HepG2 (cell line): ENCODE measurements at regions not wholly inside any gene's neighbourhood (a gene's known extent, or its start where the extent isn't known, plus 50 kb on each side); places are given as distances from the start of the nearest gene placed in this dataset.

Experiments used
- ATAC-seq: fragments of 200-7000 bp; cut with Tn5 transposase; 3 replicates; pipeline ENCODE4 v1.9.1; 2020; ENCODE audit warnings: mild to moderate bottlenecking, moderate library complexity
- BruUV-seq: library from RNA; stranded (reverse); fragments of 400-500 nt; replicated peaks from 2 replicates; lab custom pipeline; 2021; lab: Mats Ljungman, UMichigan
- CTCF ChIA-PET: fragments of 300-600 bp; formaldehyde crosslinking; extraction: SDS; loops from one replicate; lab custom pipeline; 2021; ENCODE audit warnings: low total read pairs, inconsistent platforms, low intra/inter-chr PET ratio; lab: Yijun Ruan, JAX
- POLR2A ChIA-PET: fragments of 350-600 bp; sonication (Branson Sonifier 250); formaldehyde crosslinking; loops from one replicate; lab custom pipeline; 2020; ENCODE audit warnings: antibody characterized with exemption, inconsistent platforms; lab: Yijun Ruan, JAX
- DNase-seq: peaks from one replicate; pipeline ENCODE4 v3.0.0-alpha.2; 2015; ENCODE audit warnings: low spot score
- FAIRE-seq: peaks from 3 replicates; lab custom pipeline; 2011; peaks lifted over from hg19 to GRCh38; lab: Jason Lieb, UNC
- H2AFZ ChIP-seq: one replicate; pipeline ENCODE4 v1.6.1; 2011; ENCODE audit warnings: low read length, inconsistent platforms
- H3K27ac ChIP-seq: fragments of 300-600 bp; 3 replicates; pipeline ENCODE4 v1.8.0; 2011; ENCODE audit warnings: mixed run types, mild to moderate bottlenecking, mixed read lengths, low read length, inconsistent platforms; ENCODE audit not compliant: insufficient read depth; ENCODE audit errors: extremely low read length
- H3K27me3 ChIP-seq, 2 experiments: fragments of 200-600 bp in 1 of 2; 2 replicates in 1 of 2; 3 replicates in 1 of 2; pipeline versions ENCODE4 v1.6.0 to v1.8.0; 2011; ENCODE audit warnings: low read length in 2 of 2, mild to moderate bottlenecking in 2 of 2, moderate library complexity in 2 of 2, inconsistent platforms in 1 of 2; ENCODE audit not compliant: insufficient read depth in 2 of 2, control insufficient read depth in 1 of 2
- H3K36me3 ChIP-seq, 2 experiments: fragments of 200-600 bp in 1 of 2; replicated peaks in 1 of 2; 2 replicates in 1 of 2; 3 replicates in 1 of 2; pipeline versions ENCODE4 v1.5.1 to v1.8.0; 2011; ENCODE audit warnings: low read length in 2 of 2, inconsistent platforms in 1 of 2; ENCODE audit not compliant: insufficient read depth in 2 of 2, control insufficient read depth in 1 of 2
- H3K4me1 ChIP-seq: 2 replicates; pipeline ENCODE4 v1.5.1; 2012; ENCODE audit warnings: low read length, inconsistent platforms; ENCODE audit not compliant: insufficient read depth
- H3K4me2 ChIP-seq: 2 replicates; pipeline ENCODE4 v1.6.0; 2011; ENCODE audit warnings: low read depth, low read length, inconsistent platforms
- H3K4me3 ChIP-seq, 3 experiments: fragments of 200-600 bp in 1 of 3; sonication (generic), shearing (Covaris generic) in 1 of 3; replicated peaks in 1 of 3; 2 replicates each; pipeline ENCODE4 v1.5.1; 2011 to 2016; ENCODE audit warnings: low read length in 3 of 3, inconsistent platforms in 2 of 3, low read depth in 2 of 3, mild to moderate bottlenecking in 2 of 3, control low read depth in 1 of 3, mixed read lengths in 1 of 3; ENCODE audit not compliant: insufficient read depth in 1 of 3
- H3K79me2 ChIP-seq: one replicate; pipeline ENCODE4 v1.6.1; 2011; ENCODE audit warnings: low read length, inconsistent platforms; ENCODE audit not compliant: insufficient read depth
- H3K9ac ChIP-seq: 2 replicates; pipeline ENCODE4 v1.6.0; 2011; ENCODE audit warnings: mild to moderate bottlenecking, low read depth, low read length, inconsistent platforms; ENCODE audit not compliant: insufficient read depth
- H3K9me3 ChIP-seq: 2 replicates; pipeline ENCODE4 v1.5.1; 2012; ENCODE audit warnings: mild to moderate bottlenecking, low read length
- H4K20me1 ChIP-seq: 2 replicates; pipeline ENCODE4 v1.6.0; 2011; ENCODE audit warnings: inconsistent platforms, mild to moderate bottlenecking, low read length, moderate library complexity; ENCODE audit not compliant: insufficient read depth
- ZKSCAN5 ChIP-seq: sonication (generic); formaldehyde crosslinking; IDR thresholded peaks from 2 replicates; pipeline ENCODE4 v1.5.1; 2020; ENCODE audit warnings: mild to moderate bottlenecking, missing genetic modification reagents
- WGBS: methylation state at CpG from one replicate; pipeline ENCODE4 v1.1.6; 2017; ENCODE audit warnings: low lambda C conversion rate; 5-methylcytosine and 5-hydroxymethylcytosine counted together
- in situ Hi-C: cut with HindIII; loops from 2 replicates; pipeline ENCODE4 v1.10.0; 2017; ENCODE audit warnings: low pct_unique_long_range_greater_than_20kb; ENCODE audit not compliant: extremely low pct_ligation_motif_present
- intact Hi-C: fragments of 100-400 bp; cut with micrococcal nuclease; formaldehyde crosslinking; loops from one replicate; pipeline ENCODE4 v1.10.0; 2022; ENCODE audit not compliant: unreplicated experiment
- TF ChIP-seq, protein P1 (sequence below): sonication (generic); formaldehyde crosslinking; IDR thresholded peaks from 2 replicates; pipeline ENCODE4 v1.5.0; 2020; ENCODE audit warnings: missing genetic modification reagents, mild to moderate bottlenecking, borderline replicate concordance
- TF ChIP-seq, protein P2 (sequence below), 2 experiments: sonication (generic) in 1 of 2; formaldehyde crosslinking in 1 of 2; IDR thresholded peaks; 2 replicates each; pipeline versions ENCODE4 v1.4.0 to v1.6.1; 2016 to 2020; ENCODE audit warnings: borderline replicate concordance in 1 of 2, low read depth in 1 of 2, mild to moderate bottlenecking in 1 of 2, missing genetic modification reagents in 1 of 2

DNA sequence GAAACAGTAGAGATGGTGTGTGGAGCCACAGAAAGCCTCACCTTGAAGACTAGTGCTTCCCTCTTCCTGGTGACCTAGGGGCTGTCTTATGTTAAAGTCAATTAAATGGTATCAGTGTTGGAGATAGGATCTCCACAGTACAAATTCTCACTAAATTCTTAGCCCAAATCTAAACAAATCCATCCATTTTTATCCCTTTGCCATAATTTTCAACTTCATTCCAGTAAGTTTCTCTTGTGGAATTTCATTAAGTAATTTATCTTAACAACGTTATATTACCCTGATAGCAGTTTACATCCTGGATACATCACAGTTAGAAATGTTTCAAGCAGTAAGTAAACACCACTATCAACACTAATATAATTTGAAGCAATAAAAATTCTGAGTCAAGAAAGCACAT, 989.4 kb upstream of the NXPH2 start:
- no TSS peak for BruUV-seq
- Histone ChIP-seq H3K27me3 (no peaks in the 10 kb centered on the region), H3K4me2 (no peak overlapping the region), H3K9ac (no peak overlapping the region), H2AFZ (no peak overlapping the region), H3K36me3 (no peaks in the 10 kb centered on the region), H3K79me2 (no peaks in the 10 kb centered on the region), H3K27ac (no peak overlapping the region), H4K20me1 (no peaks in the 10 kb centered on the region), H3K4me3 (no peak overlapping the region), H3K4me1 (no peaks in the 10 kb centered on the region), H3K9me3 (no peaks in the 10 kb centered on the region)
- 2% methylated on average over 1 of the region's 1 CpG for WGBS
- ChIA-PET CTCF (no interaction called here), POLR2A (no interaction called here)
- no peak for DNase-seq
- no peak for FAIRE-seq
- intact Hi-C loops (no loop called here), in situ Hi-C loops (no loop called here)
- ATAC-seq, result no peak
- TF ChIP-seq, protein P1, sequence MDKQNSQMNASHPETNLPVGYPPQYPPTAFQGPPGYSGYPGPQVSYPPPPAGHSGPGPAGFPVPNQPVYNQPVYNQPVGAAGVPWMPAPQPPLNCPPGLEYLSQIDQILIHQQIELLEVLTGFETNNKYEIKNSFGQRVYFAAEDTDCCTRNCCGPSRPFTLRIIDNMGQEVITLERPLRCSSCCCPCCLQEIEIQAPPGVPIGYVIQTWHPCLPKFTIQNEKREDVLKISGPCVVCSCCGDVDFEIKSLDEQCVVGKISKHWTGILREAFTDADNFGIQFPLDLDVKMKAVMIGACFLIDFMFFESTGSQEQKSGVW, result no peak
- TF ChIP-seq, protein P2, sequence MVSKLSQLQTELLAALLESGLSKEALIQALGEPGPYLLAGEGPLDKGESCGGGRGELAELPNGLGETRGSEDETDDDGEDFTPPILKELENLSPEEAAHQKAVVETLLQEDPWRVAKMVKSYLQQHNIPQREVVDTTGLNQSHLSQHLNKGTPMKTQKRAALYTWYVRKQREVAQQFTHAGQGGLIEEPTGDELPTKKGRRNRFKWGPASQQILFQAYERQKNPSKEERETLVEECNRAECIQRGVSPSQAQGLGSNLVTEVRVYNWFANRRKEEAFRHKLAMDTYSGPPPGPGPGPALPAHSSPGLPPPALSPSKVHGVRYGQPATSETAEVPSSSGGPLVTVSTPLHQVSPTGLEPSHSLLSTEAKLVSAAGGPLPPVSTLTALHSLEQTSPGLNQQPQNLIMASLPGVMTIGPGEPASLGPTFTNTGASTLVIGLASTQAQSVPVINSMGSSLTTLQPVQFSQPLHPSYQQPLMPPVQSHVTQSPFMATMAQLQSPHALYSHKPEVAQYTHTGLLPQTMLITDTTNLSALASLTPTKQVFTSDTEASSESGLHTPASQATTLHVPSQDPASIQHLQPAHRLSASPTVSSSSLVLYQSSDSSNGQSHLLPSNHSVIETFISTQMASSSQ (IDR thresholded peaks at IDR 0.05; ENCODE audit: low read depth), result no peak
- TF ChIP-seq, protein P2 (CRISPR knock-in tag; IDR thresholded peaks at IDR 0.05; ENCODE audit: borderline replicate concordance), result no peak
- no peak for TF ChIP-seq ZKSCAN5 (CRISPR knock-in tag)
